Uterus (tissue), 3 donors: ENCODE measurements at regions not wholly inside any gene's neighbourhood (a gene's known extent, or its start where the extent isn't known, plus 50 kb on each side); places are given as distances from the start of the nearest gene placed in this dataset.

ENCODE experiments used
- DNase-seq, 2 donors: peaks; one replicate each; pipeline ENCODE4 v3.0.0-alpha.2; 2019 to 2020
- H3K27ac ChIP-seq, 2 donors: fragments of 200-600 bp; sonication (generic); 1 replicate in 1 of 2; 2 replicates in 1 of 2; pipeline ENCODE4 v1.5.1; 2016 to 2018
- H3K27me3 ChIP-seq, 2 donors: fragments of 200-600 bp; sonication (generic); one replicate each; pipeline ENCODE4 v1.5.1; 2018 to 2019; ENCODE audit warnings: control low read depth in 1 of 2
- H3K36me3 ChIP-seq, 2 donors: fragments of 200-600 bp; sonication (generic); one replicate each; pipeline ENCODE4 v1.5.1; 2019; ENCODE audit warnings: control low read depth in 1 of 2
- H3K4me1 ChIP-seq, 2 donors: fragments of 200-600 bp; sonication (generic); one replicate each; pipeline ENCODE4 v1.5.1; 2018 to 2019; ENCODE audit warnings: control low read depth in 1 of 2
- H3K4me3 ChIP-seq, 2 donors: fragments of 200-600 bp; sonication (generic); 1 replicate in 1 of 2; 2 replicates in 1 of 2; pipeline ENCODE4 v1.5.1; 2018 to 2019; ENCODE audit warnings: mild to moderate bottlenecking in 1 of 2
- H3K9me3 ChIP-seq, 2 donors: fragments of 200-600 bp; sonication (generic); one replicate each; pipeline ENCODE4 v1.5.1; 2019; ENCODE audit warnings: control low read depth in 1 of 2
- CTCF ChIP-seq, 4 experiments: fragments of 200-600 bp in 2 of 4; fragments of 450-650 bp in 2 of 4; sonication (generic) in 2 of 4; IDR thresholded peaks; one replicate each; pipeline ENCODE4 v1.5.1; 2016 to 2019; ENCODE audit warnings: antibody characterized with exemption in 4 of 4, mild to moderate bottlenecking in 2 of 4, moderate library complexity in 1 of 4
- POLR2A ChIP-seq, 2 donors: fragments of 450-650 bp; IDR thresholded peaks; one replicate each; pipeline ENCODE4 v1.6.1; 2016; ENCODE audit warnings: antibody characterized with exemption in 2 of 2, mild to moderate bottlenecking in 1 of 2, moderate library complexity in 1 of 2
- intact Hi-C: fragments of 100-400 bp; cut with DNase I; formaldehyde crosslinking; loops from one replicate; pipeline ENCODE4 v1.15.1; 2023; ENCODE audit warnings: low total_unique reads
- donor health status: DM: yes; HTN: yes; CAD: no.

GRCh38 chr9:31071606-31072286, 1312.7 kb upstream of the ACO1 start:
- Histone ChIP-seq H3K4me3 (no peak overlapping the region), H3K4me1 (no peaks in the 10 kb centered on the region), H3K36me3 (no peaks in the 10 kb centered on the region), H3K27me3 (no peaks in the 10 kb centered on the region), H3K27ac (no peak overlapping the region), H3K9me3 (no peaks in the 10 kb centered on the region)
- DNase-seq: no peak
- intact Hi-C loops: no loop called here
- no peak for TF ChIP-seq POLR2A (IDR thresholded peaks at IDR 0.05)
- TF ChIP-seq CTCF (IDR thresholded peaks at IDR 0.05): no peak

- Histone ChIP-seq H3K4me3 (no peak overlapping the region), H3K36me3 (no peaks in the 10 kb centered on the region), H3K27me3 (no peaks in the 10 kb centered on the region), H3K9me3 (no peaks in the 10 kb centered on the region), H3K4me1 (no peaks in the 10 kb centered on the region), H3K27ac (no peak overlapping the region)
- no peak for DNase-seq
- intact Hi-C loops: no loop called here
- TF ChIP-seq CTCF (IDR thresholded peaks at IDR 0.05) (no peak), POLR2A (IDR thresholded peaks at IDR 0.05) (no peak)
Measured at GRCh38 chr9:31078175-31078574, 1306.3 kb upstream of the ACO1 start.

- no peaks in the 10 kb centered on the region for H3K36me3 ChIP-seq
- H3K9me3 ChIP-seq: no peaks in the 10 kb centered on the region
- TF ChIP-seq POLR2A (IDR thresholded peaks at IDR 0.05) (no peak), CTCF (IDR thresholded peaks at IDR 0.05) (no peak)
- H3K27ac ChIP-seq: no peak overlapping the region
- DNase-seq: no peak
- intact Hi-C loops: no loop called here
- H3K4me1 ChIP-seq: no peaks in the 10 kb centered on the region
- no peaks in the 10 kb centered on the region for H3K27me3 ChIP-seq
- H3K4me3 ChIP-seq: no peak overlapping the region
Measured at GRCh38 chr9:31084350-31084749, 1300.1 kb upstream of the ACO1 start.

GRCh38 chr9:31089549-31090221, 1294.8 kb upstream of the ACO1 start:
- H3K4me3 ChIP-seq: no peak overlapping the region
- intact Hi-C loops: no loop called here
- TF ChIP-seq POLR2A (IDR thresholded peaks at IDR 0.05) (no peak), CTCF (IDR thresholded peaks at IDR 0.05) (no peak)
- H3K27ac ChIP-seq: no peak overlapping the region
- no peaks in the 10 kb centered on the region for H3K4me1 ChIP-seq
- no peaks in the 10 kb centered on the region for H3K36me3 ChIP-seq
- H3K27me3 ChIP-seq: no peaks in the 10 kb centered on the region
- no peaks in the 10 kb centered on the region for H3K9me3 ChIP-seq
- DNase-seq: no peak

- intact Hi-C loops: no loop called here
- no peaks in the 10 kb centered on the region for H3K36me3 ChIP-seq
Measured at GRCh38 chr9:31100311-31100710, 1284.1 kb upstream of the ACO1 start.

More at GRCh38 chr9:31100311-31100710, 1284.1 kb upstream of the ACO1 start:
- Histone ChIP-seq H3K4me3 (no peak overlapping the region), H3K4me1 (no peaks in the 10 kb centered on the region), H3K27me3 (no peaks in the 10 kb centered on the region), H3K27ac (no peak overlapping the region), H3K9me3 (no peaks in the 10 kb centered on the region)
- TF ChIP-seq POLR2A (IDR thresholded peaks at IDR 0.05): no peak
- TF ChIP-seq CTCF (IDR thresholded peaks at IDR 0.05): no peak
- no peak for DNase-seq
